Adrenal gland (tissue), 5 donors: ENCODE measurements at regions not wholly inside any gene's neighbourhood (a gene's known extent, or its start where the extent isn't known, plus 50 kb on each side); places are given as distances from the start of the nearest gene placed in this dataset.

Experiments
- CTCF ChIP-seq, 6 experiments: fragments of 450-650 bp in 4 of 6; fragments of 200-600 bp in 2 of 6; sonication (generic) in 1 of 6; IDR thresholded peaks; 1 replicate in 5 of 6; 2 replicates in 1 of 6; pipeline versions ENCODE4 v1.5.1 to v1.8.0; 2016 to 2021; ENCODE audit warnings: antibody characterized with exemption in 6 of 6, mild to moderate bottlenecking in 2 of 6, moderate library complexity in 1 of 6
- POLR2A ChIP-seq, 2 donors: fragments of 450-650 bp; IDR thresholded peaks; one replicate each; pipeline ENCODE4 v1.6.1; 2017; ENCODE audit warnings: antibody characterized with exemption in 2 of 2, mild to moderate bottlenecking in 2 of 2, moderate library complexity in 1 of 2
- donor health status: DM: no; HTN: no; CAD: no.

GRCh38 chr3:182735672-182736071 is 57.6 kb upstream of the ATP11B start:
- TF ChIP-seq CTCF (IDR thresholded peaks at IDR 0.05) (no peak), POLR2A (IDR thresholded peaks at IDR 0.05) (no peak)
